TTC549 (cell line): ENCODE measurements at regions not wholly inside any gene's neighbourhood (a gene's known extent, or its start where the extent isn't known, plus 50 kb on each side); places are given as distances from the start of the nearest gene placed in this dataset.
"Not testable (repeated sequence)": the region's sequence is repeated elsewhere in the genome, so short reads cannot be mapped to it uniquely, and the experiment has no call there.

ENCODE experiments used
- FAIRE-seq: peaks from 2 replicates; lab custom pipeline; 2012; peaks lifted over from hg19 to GRCh38; lab: Jason Lieb, UNC

- FAIRE-seq: no peak
These were observed 245.4 kb upstream of the EXOC2 start for GRCh38 chr6:938271-938905.

GRCh38 chr6:935582-935981, 242.6 kb upstream of the EXOC2 start:
- no peak for FAIRE-seq

DNA sequence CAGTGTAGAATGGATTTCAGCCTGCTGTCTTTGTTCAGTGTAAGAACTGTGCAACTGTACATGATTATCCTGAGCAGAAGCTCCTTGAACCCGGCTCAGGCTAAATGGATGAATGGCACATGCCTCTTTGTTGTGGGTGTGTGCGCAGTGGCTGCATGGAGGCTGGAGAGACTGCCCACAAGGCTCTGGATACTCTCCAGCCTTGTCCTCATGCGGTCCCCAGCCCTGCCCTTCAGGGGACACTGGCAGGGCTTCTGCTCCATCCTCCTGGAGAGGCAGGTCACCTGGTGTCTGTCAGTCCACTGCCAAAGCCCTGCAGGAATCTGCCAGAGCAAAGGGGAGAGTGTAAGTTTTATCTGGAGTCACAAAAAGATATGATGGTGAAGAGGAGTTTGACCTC, 241.7 kb upstream of the EXOC2 start:
- FAIRE-seq: no peak

DNA sequence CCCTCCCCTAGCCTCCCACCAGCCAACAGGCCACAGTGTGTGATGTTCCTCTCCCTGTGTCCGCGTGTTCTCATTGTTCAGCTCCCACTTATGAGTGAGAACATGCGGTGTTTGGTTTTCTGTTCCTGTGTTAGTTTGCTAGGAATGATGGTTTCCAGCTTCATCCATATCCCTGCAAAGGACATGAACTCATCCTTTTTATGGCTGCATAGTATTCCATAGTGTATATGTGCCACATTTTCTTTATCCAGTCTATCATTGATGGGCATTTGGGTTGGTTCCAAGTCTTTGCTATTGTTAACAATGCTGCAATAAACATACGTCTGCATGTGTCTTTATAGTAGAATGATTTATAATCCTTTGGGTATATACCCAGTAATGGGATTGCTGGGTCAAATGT, 239.0 kb upstream of the EXOC2 start:
- FAIRE-seq: not testable (repeated sequence)

GRCh38 chr6:927157-927556, 234.2 kb upstream of the EXOC2 start:
- no peak for FAIRE-seq

- no peak for FAIRE-seq
These were observed 232.8 kb upstream of the EXOC2 start for GRCh38 chr6:925656-926213.

- FAIRE-seq: no peak
These were observed 231.7 kb upstream of the EXOC2 start for GRCh38 chr6:924661-925060.

DNA sequence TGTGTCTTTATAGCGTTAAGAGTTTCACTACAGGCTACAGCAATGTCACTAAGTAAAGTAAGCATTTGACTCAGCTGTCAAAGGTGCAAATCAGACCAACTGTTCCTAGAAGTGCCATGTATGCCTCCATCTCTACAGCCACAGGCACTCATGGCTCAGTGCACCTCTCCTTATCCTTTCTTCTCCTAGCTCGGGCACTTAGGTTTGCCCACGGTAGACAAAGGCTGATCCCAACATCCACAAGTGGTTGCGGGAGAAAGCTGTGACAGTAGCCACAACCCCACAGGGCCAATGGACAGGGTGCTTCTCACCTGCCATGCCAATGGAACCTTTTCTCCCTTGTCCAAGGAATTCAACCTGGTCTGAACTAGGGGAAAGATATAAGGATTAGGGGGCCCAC, 228.5 kb upstream of the EXOC2 start:
- no peak for FAIRE-seq

DNA sequence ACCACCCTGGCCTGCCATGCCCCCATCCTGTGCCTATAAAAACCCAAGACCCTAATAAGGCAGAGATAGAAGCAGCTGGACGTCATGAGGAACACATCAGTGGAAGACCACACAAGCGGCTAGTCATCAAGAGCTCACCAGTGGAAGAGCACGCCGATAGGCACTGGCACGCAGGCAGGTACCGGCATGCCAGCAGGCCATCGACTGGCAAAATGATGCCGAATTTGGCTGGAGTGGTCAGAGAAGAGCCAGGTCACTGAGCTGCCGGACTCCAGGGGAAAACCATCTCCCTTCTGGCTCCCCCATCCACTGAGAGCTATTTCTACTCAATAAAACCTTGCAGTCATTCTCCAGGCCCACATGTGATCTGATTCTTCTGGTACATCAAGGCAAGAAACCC, 227.6 kb upstream of the EXOC2 start:
- FAIRE-seq: no peak

- no peak for FAIRE-seq
These were observed 226.6 kb upstream of the EXOC2 start for GRCh38 chr6:919500-919899.

- no peak for FAIRE-seq
These were observed 225.0 kb upstream of the EXOC2 start for GRCh38 chr6:917939-918338.

GRCh38 chr6:917296-917695, 224.4 kb upstream of the EXOC2 start:
- no peak for FAIRE-seq

- FAIRE-seq: no peak
These were observed 223.2 kb upstream of the EXOC2 start for GRCh38 chr6:916131-916530.

DNA sequence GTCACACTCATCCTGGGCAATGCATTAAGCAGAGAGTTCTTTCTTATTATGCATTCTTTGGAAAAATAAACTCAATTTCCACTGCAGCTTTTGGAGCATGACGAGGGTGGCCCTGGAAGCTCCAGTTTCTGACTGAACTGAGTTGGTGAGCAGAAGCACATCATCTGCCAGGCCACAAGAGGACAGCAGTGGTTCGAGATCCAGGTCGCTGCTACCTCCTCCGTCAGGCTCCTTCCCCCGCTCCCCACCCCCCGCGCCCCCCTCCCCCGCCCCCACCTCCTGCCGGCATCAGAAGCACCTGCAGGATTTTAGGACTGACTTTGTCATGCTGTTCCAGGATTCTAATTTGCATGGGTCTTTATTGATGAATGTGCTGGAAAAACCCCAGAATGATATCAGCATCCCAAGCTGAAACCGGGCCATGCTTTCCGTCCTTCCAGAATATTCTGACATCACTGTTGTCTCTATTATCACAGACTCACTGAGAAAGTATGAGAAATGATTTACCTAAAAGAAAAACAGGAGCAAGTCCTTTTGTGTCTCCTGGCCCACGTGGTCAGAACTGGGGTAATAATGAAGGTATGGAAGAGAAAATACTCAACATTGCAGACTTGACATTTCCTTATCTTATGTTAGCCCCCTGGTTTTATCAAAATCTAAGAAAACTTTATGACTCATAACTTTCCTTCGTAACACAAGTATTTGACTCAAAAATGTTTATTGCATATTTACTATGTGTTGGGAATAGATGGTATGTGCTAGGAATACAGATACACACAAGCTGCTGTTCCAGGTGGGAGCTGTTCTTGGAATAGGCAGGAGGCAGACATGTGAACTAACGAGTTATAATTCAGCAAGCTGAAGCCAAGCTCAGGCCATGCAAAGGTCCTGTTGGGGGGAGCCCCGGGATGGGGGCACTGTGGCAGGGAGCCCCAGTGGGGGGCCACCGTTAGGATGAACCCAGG, 220.2 kb upstream of the EXOC2 start:
- FAIRE-seq: no peak

DNA sequence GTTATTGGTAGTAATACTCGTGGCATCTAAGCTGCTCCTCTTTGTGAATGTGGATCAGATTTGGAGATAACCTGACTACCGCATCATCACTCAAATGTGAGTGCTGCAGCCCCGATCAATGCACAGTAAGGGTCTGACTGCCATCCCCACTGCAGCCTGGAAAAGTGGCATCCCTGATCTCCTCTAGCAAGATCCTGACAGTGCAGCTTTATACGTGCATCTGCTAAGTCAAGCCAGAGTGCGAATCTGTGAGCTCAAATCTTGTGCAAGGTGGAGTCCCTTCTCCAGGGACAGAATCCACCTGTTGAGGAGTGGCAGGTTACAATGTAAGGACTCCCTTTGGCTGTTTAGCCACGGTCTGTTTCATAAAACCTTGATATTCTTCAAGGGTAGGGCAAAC, 215.0 kb upstream of the EXOC2 start:
- no peak for FAIRE-seq

DNA sequence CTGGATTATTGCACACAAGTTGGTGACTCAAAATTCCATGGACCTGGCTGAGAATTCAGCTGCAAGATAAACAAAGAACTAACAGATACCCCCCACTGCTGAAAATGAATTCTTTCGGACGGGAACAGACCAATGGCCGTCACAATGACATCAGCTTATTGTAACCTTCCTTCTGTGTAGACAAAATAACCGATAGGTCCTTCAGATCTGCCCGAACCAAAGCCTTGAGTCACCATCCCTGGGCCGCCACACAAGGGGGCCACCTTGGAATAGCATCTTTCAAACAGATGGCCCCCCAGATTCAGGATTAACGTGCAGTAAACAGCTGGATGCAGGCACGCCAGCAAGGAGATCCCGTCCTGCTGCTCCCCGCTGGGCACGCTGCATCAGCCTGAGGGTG, 214.0 kb upstream of the EXOC2 start:
- no peak for FAIRE-seq

- no peak for FAIRE-seq
These were observed 212.6 kb upstream of the EXOC2 start for GRCh38 chr6:905556-905955.

DNA sequence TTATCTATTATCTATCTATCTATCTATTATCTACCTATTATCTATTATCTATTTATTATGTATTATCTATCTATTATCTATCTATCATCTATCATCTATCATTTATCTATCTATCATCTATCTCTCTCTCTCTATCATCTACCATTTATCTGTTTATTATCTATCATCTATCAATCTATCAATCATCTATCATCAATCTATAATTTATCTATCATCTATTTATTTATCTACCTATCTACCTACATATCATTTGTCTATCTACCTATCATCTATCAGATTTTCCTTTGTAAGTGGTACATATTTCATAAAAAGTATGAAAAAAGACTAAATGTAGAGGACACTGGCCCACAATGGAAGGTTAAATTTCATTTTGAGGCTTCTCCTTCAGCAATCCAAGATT, 212.1 kb upstream of the EXOC2 start:
- no peak for FAIRE-seq

GRCh38 chr6:903761-904160, 210.8 kb upstream of the EXOC2 start:
- FAIRE-seq: no peak

DNA sequence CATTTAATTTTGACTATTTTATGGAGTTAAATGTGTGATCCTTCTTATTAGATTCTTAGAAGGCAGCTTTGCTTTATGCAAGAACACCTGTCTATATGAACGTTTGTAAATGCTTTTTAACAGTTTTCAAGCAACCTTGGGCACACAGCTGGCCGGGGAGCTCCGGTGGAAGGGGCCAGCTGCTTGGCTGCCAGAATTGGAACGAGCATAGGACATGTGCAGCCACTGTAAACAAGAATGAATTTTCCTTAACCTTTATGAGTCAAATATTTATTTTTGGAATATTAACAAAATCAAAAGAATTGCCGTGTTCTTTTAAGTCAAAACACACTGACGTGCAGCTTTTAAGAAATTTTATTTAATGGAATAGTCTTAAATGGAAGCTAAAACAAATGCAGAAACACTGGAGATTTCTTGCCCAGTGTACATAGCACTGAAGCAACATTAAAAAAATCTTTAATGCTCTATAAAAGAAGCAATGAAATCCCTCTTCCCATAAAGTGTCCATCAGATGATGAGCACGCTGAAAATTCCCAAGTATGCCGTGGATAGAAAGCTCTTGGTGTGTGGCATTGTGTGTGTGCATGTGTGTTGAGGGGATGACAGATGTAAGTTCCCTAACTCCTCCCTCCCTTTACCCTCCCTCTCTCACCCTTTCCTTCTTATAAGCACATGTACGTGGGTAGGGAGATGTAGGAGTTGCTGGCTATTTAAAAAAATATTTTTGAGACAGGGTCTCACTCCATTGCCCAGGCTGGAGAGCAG, 208.9 kb upstream of the EXOC2 start:
- FAIRE-seq: no peak

DNA sequence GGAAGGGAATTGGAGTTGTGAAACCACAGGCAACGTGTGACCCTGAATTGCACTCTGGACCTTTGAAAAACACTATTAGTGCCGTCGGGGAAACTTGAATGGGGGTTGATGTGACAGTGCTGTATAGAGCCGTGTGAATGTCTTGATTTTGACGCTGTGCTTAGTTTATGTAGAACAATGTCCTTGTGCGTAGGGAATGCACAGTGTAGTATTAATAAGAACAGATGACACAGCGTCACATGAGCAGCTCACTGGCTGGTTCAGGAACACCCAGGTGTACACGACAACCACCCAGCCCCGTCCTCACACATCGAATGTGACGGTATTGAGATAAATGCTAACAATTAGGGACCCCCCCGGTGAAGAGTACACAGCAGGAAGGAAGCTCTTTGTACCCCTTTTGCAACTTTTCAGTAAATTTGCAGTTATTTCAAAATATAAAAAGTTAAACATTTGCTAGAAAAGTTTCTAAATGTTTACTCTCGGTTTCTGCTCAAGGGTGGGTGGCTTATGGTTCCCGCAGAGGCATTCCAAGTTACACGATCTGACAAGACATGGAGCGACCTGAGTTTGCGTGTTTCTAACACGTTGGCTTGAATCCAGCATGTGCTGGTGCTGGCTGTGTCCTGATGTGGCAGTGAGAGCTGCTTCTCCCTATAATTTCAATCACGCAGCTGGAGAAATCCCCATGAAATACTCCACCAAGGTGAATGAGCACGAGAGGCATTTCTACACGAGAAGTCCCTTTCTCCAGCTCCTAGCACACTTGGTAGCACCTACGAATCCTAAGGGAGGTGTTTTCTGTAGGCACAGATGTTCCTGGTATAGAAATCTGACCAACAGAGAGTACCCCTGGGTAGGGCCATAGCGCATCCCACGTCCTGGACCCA, 208.0 kb upstream of the EXOC2 start:
- FAIRE-seq: no peak
